Omental fat pad (tissue), 3 donors: ENCODE measurements at regions not wholly inside any gene's neighbourhood (a gene's known extent, or its start where the extent isn't known, plus 50 kb on each side); places are given as distances from the start of the nearest gene placed in this dataset.

ENCODE experiments used
- ATAC-seq: fragments of 150-250 bp; one replicate; pipeline ENCODE4 v1.9.1; 2016; ENCODE audit warnings: mild to moderate bottlenecking, moderate library complexity; ENCODE audit not compliant: low FRiP score
- DNase-seq: peaks from one replicate; pipeline ENCODE4 v3.0.0-alpha.2; 2019; ENCODE audit warnings: low spot score
- TF ChIP-seq, protein P1 (sequence below), 3 donors: fragments of 450-650 bp; IDR thresholded peaks; one replicate each; pipeline ENCODE4 v1.5.1; 2016 to 2017; ENCODE audit warnings: antibody characterized with exemption in 3 of 3, mild to moderate bottlenecking in 3 of 3, moderate library complexity in 2 of 3

DNA sequence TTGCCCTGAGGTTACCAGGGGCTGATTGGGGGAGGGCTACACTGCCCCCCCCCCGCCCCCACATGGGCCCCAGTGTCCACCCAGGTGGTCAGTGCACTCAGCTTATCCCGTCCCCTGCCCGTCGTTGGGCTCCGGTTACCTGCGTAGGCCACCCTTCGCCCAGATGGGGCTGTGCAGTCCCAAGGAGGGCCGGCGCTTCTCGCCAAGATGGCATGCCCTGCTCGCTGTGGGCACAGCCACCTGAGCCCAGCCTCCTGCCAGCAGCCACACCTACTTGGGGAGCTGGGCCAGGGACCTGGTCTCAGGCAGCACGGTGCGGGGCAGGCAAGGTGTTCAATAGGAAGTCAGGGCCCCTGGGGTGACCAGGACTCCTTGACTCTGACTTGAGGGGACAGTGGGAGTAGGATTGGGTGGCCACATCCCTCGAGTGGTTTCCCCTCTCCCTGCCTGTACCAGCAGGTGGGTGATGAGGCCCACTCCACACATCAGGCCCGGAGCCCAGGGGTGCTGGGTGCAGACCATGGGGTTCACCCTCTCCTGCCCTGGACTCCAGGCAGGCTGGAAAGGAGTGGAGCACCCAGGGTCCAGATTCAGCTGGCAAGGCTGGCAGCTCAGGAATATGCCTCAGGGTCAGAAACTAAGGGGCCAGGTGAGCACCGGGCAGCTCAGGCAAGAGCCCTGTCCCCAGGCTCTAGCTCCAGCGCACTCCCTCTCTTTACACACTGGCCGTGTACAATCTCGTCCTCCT, 170.3 kb downstream of the GLI2 start:
- TF ChIP-seq, protein P1, sequence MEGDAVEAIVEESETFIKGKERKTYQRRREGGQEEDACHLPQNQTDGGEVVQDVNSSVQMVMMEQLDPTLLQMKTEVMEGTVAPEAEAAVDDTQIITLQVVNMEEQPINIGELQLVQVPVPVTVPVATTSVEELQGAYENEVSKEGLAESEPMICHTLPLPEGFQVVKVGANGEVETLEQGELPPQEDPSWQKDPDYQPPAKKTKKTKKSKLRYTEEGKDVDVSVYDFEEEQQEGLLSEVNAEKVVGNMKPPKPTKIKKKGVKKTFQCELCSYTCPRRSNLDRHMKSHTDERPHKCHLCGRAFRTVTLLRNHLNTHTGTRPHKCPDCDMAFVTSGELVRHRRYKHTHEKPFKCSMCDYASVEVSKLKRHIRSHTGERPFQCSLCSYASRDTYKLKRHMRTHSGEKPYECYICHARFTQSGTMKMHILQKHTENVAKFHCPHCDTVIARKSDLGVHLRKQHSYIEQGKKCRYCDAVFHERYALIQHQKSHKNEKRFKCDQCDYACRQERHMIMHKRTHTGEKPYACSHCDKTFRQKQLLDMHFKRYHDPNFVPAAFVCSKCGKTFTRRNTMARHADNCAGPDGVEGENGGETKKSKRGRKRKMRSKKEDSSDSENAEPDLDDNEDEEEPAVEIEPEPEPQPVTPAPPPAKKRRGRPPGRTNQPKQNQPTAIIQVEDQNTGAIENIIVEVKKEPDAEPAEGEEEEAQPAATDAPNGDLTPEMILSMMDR (IDR thresholded peaks at IDR 0.05): no peak
- ATAC-seq: no peak

DNA sequence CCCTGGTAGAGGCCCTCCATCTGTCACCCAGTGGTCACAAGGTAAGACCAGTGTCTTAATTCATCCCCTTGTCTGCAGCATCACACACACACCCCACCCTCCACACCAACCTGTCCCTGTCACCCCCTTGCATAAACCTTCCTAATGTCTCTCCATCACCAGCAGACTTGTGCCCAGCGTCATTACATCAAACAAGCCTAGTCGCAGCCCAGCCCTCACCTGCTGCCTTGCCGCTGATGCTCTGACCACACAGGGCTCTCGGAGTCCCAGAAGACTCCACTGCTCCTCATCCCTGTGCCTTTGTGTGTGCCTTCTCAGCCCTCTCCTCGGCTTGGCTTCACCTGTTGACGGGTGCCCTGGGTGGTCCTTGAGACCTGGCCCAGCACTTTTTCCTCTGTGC, 171.2 kb downstream of the GLI2 start:
- ATAC-seq: no peak
- DNase-seq: no peak
- TF ChIP-seq, protein P1 (IDR thresholded peaks at IDR 0.05): no peak

More for the DNA sequence above, 170.3 kb downstream of the GLI2 start:
- no peak for DNase-seq

DNA sequence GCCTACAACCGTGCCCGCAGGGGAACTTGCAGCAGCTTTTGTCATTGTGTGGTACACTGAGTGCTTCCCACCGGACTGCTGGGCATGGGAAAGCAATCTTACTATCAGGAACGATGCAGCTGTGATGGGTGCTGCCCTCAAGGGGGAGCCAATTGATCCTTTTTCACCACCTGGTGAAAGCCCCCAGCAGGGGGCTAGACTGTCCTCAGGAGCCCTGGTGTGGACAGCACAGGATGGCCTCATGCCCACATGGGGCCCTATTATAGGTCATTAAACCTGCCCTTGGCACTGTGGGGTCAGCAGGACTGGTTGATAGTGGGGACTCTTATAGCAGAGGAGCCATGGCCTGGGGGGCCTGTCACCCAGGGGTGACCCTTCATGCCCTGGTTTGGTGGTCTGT, 172.2 kb downstream of the GLI2 start:
- TF ChIP-seq, protein P1 (IDR thresholded peaks at IDR 0.05): no peak
- DNase-seq (no peak), ATAC-seq (no peak)

DNA sequence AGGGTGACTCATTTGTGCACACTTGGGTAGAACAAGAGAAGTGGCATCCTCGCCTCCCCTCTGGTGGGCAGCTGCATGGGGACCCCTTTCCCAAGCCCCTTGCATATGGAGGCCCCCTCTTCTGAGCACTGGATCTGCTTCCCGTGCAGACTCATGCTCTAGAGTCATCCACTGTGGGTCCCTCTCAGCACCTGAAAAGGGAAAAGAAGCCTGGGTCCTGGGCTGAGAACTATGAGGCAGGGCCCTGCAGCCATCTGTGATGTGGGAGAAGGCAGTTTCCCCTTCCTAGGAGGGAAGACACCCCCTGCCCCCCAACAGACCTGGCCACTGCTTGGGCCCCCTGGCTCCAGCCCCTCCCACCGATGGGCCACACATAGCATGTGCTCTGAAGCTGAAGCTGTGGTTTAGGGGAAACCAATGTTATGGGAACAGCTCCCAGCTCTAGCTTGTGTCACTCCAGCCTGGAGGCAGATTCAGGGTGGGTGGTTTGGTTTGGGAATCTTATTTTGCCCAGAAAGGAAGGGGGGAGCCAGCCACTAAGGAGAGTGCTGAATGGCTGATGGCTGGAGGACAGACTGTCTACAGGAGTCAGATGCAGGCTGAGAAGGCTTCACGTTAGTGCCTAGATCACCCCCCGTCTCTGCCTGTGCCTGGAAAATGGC, 172.8 kb downstream of the GLI2 start:
- TF ChIP-seq, protein P1 (IDR thresholded peaks at IDR 0.05): no peak
- DNase-seq (no peak), ATAC-seq (no peak)

DNA sequence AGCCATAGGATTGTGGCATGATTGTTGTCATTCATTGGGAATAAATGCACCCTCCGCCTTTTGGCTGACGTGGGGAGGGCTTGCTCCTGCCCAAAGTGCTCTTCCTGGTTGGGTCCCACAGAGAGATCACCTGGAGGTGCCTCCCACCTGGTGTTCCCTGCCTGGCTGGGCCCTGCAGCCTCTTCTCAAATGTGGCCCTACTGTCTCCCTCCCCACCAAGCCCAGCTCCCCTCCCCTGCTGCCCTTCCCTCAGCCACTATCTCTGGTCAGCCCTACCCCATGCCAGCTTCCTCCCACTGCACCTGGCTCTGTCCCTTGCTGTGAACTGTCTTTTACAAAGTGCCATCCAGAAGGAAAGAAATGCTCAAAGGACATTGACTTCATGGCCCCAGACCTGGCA, 173.4 kb downstream of the GLI2 start:
- DNase-seq: no peak
- TF ChIP-seq, protein P1 (IDR thresholded peaks at IDR 0.05): no peak
- ATAC-seq: no peak

DNA sequence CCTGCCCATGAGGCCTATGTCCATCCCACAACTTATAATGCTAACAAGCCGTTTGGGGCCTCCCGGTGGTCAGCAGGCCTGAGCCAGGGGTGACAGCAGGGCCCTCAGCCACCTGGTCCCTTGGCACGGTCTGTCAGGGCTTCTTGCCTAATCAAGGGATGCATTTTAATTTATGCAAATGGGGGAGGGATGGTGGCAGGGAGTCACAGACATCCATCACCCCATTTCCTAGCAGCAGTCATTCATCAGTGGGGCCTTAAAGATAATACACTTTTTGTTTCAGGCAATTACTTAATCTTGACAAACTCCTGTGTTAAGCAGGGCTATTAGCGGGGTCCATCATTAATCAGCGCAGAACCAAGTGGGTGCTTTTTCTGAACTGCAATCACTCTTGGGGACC, 174.5 kb downstream of the GLI2 start:
- DNase-seq (no peak), ATAC-seq (no peak)
- TF ChIP-seq, protein P1 (IDR thresholded peaks at IDR 0.05): no peak
